ENCODE measurements at regions not wholly inside any gene's neighbourhood (a gene's known extent, or its start where the extent isn't known, plus 50 kb on each side); places are given as distances from the start of the nearest gene placed in this dataset.

- DNase-seq, result no peak
Measured at GRCh38 chr6:87935196-87935595, 112.4 kb upstream of the SPACA1 start.

- DNase-seq, result no peak
Measured at GRCh38 chr6:87932361-87932760, 115.3 kb upstream of the SPACA1 start.

- DNase-seq, result peak; percentile 71
Measured at GRCh38 chr6:87929843-87930288, 117.8 kb upstream of the SPACA1 start.

- no peak for DNase-seq
Measured at GRCh38 chr6:87926687-87927086, 121.0 kb upstream of the SPACA1 start.

- DNase-seq, result no peak
Measured at GRCh38 chr6:87926072-87926471, 121.6 kb upstream of the SPACA1 start.

- DNase-seq, result no peak
Measured at GRCh38 chr6:87925373-87926060, 122.1 kb upstream of the SPACA1 start.

GRCh38 chr6:87923389-87924050, 124.1 kb upstream of the SPACA1 start:
- no peak for DNase-seq

GRCh38 chr6:87922947-87923330, 124.7 kb upstream of the SPACA1 start:
- no peak for DNase-seq

GRCh38 chr6:87922196-87922946, 125.3 kb upstream of the SPACA1 start:
- no peak for DNase-seq

GRCh38 chr6:87921034-87921433, 126.6 kb upstream of the SPACA1 start:
- no peak for DNase-seq

GRCh38 chr6:87920245-87920644, 127.4 kb upstream of the SPACA1 start:
- no peak for DNase-seq

GRCh38 chr6:87919416-87919815, 128.2 kb upstream of the SPACA1 start:
- DNase-seq, result no peak

- no peak for DNase-seq
Measured at GRCh38 chr6:87919001-87919400, 128.6 kb upstream of the SPACA1 start.

- DNase-seq, result no peak
Measured at GRCh38 chr6:87918461-87918941, 129.1 kb upstream of the SPACA1 start.

GRCh38 chr6:87917886-87918285, 129.8 kb upstream of the SPACA1 start:
- no peak for DNase-seq

- no peak for DNase-seq
Measured at GRCh38 chr6:87916446-87916845, 131.2 kb upstream of the SPACA1 start.

GRCh38 chr6:87914637-87915395, 132.8 kb upstream of the SPACA1 start:
- DNase-seq, result no peak

GRCh38 chr6:87913974-87914373, 133.7 kb upstream of the SPACA1 start:
- no peak for DNase-seq

- no peak for DNase-seq
Measured at GRCh38 chr6:87912102-87912501, 135.5 kb upstream of the SPACA1 start.

- DNase-seq, result peak; percentile 45
Measured at GRCh38 chr6:87909849-87910248, 137.8 kb upstream of the SPACA1 start.

- DNase-seq, result no peak
Measured at GRCh38 chr6:87908978-87909811, 138.4 kb upstream of the SPACA1 start.

GRCh38 chr6:87907521-87907920, 140.1 kb upstream of the SPACA1 start:
- DNase-seq, result peak; percentile 33

Data from stimulated activated CD4-positive, alpha-beta T cell treated with anti-CD3 and anti-CD28 coated beads, Interleukin-15, amount 100 ng/mL, for 24 hours (primary cell).